ENCODE measurements at regions not wholly inside any gene's neighbourhood (a gene's known extent, or its start where the extent isn't known, plus 50 kb on each side); places are given as distances from the start of the nearest gene placed in this dataset.

DNA sequence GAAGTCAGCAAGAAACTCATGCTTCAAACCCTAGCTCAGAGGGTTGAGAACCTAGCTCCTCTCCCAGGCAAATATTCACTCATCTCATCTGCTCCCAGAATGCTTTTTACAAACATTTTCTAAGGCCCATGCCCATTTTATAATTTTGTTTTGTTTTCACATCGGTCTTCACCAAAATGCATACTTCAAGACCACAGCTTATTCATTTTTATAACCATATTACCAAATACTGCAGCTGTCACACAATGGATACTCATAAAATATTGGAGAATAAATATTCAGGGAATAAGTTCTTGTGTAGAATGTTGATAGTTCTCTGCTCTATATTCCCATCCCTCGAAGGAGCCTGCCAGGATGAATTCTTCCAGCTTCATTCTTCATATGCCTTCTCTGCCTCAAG is 50.8 kb upstream of the HOXC13 start:
- H3K9me3 Mint-ChIP-seq = no peaks in the 10 kb centered on the region

More for the DNA sequence above, 50.8 kb upstream of the HOXC13 start:
- intact Hi-C loops (cut with DNase I, micrococcal nuclease) = no loop called here
- Mint-ChIP-seq H3K4me3 (no peak overlapping the region), H3K27ac (no peak overlapping the region), H3K4me1 (ENCODE audit: low read depth) (no peaks in the 10 kb centered on the region), H3K36me3 (ENCODE audit: low read depth) (no peaks in the 10 kb centered on the region), H3K27me3 (peaks cover 90% of the 10 kb centered on the region)
- POLR2A ChIA-PET = no interaction called here
- no peaks in the 10 kb centered on the region for H3K9me3 ChIP-seq (ENCODE audit: control insufficient read depth in 1 of 2, insufficient read depth in 1 of 2, low read length in 2 of 2)
- TF ChIP-seq, protein P1, sequence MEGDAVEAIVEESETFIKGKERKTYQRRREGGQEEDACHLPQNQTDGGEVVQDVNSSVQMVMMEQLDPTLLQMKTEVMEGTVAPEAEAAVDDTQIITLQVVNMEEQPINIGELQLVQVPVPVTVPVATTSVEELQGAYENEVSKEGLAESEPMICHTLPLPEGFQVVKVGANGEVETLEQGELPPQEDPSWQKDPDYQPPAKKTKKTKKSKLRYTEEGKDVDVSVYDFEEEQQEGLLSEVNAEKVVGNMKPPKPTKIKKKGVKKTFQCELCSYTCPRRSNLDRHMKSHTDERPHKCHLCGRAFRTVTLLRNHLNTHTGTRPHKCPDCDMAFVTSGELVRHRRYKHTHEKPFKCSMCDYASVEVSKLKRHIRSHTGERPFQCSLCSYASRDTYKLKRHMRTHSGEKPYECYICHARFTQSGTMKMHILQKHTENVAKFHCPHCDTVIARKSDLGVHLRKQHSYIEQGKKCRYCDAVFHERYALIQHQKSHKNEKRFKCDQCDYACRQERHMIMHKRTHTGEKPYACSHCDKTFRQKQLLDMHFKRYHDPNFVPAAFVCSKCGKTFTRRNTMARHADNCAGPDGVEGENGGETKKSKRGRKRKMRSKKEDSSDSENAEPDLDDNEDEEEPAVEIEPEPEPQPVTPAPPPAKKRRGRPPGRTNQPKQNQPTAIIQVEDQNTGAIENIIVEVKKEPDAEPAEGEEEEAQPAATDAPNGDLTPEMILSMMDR (IDR thresholded peaks at IDR 0.05) = no peak
- no peak overlapping the region for H3K27ac ChIP-seq (ENCODE audit: low read depth in 1 of 2, low read length in 2 of 2)
- no peak for ATAC-seq (ENCODE audit: poor library complexity)
- DNase-seq = no peak
- H3K36me3 ChIP-seq (ENCODE audit: insufficient read depth, low read length) = no peaks in the 10 kb centered on the region
- H3K4me1 ChIP-seq (ENCODE audit: insufficient read depth, low read length) = no peaks in the 10 kb centered on the region
- H3K4me3 ChIP-seq (ENCODE audit: low read length) = no peak overlapping the region
- peaks cover 24 to 56% of the 10 kb centered on the region in 2 experiments for H3K27me3 ChIP-seq (ENCODE audit: control insufficient read depth in 1 of 2, insufficient read depth in 2 of 2, low read length in 2 of 2)
- CTCF ChIA-PET = no interaction called here
